ENCODE measurements at regions not wholly inside any gene's neighbourhood (a gene's known extent, or its start where the extent isn't known, plus 50 kb on each side); places are given as distances from the start of the nearest gene placed in this dataset.
"Not testable (repeated sequence)": the region's sequence is repeated elsewhere in the genome, so short reads cannot be mapped to it uniquely, and the experiment has no call there.

DNA sequence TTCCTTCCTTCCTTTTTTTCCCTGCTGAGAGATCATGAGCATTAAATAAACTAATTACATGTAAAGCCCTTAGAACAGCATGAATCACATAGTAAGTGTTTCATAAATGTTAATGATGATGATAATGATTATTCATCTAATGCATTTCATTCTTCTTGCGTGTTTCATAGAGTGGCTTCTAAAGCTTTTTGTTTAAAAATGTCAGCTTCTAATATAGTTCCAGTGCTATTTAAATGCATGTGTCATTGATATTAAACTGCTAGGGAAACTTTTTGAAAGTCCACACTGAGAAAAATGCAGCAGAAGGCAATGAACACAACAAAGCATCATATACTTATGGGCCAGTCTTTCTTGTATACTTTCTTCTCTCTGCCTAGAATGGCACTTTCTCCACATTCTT, 894.8 kb downstream of the REEP3 start:
- no peak for DNase-seq (ENCODE audit: low read depth)

GRCh38 chr10:64419461-64419860, 898.3 kb downstream of the REEP3 start:
- no peak for DNase-seq (ENCODE audit: low read depth)

DNA sequence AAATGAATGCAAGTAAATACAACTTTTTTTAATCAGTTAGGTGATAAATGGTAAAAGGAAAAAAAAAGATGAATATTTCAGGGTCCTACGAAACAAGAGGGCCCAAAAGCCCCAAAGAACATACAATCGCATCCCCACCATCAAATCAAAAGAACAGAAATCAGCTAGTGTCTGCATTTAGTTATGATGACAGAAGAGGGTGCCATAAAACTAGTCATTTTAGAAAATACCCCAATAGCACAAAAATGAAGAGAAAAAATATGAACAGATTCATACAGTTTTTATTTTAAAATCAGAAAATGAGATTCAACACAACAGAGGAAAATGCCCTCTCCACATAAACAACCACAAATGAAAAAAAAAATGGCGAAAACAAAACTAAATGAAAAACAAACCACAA, 905.5 kb downstream of the REEP3 start:
- DNase-seq (ENCODE audit: low read depth) = no peak

GRCh38 chr10:64430690-64431323, 909.6 kb downstream of the REEP3 start:
- no peak for DNase-seq (ENCODE audit: low read depth)

- DNase-seq (ENCODE audit: low read depth) = not testable (repeated sequence)
These were observed 920.7 kb downstream of the REEP3 start for GRCh38 chr10:64441872-64442271.

GRCh38 chr10:64444163-64444562, 923.0 kb downstream of the REEP3 start:
- no peak for DNase-seq (ENCODE audit: low read depth)

- DNase-seq (ENCODE audit: low read depth) = no peak
These were observed 923.4 kb downstream of the REEP3 start for GRCh38 chr10:64444564-64444963.

GRCh38 chr10:64449603-64450002, 928.4 kb downstream of the REEP3 start:
- no peak for DNase-seq (ENCODE audit: low read depth)

- DNase-seq (ENCODE audit: low read depth) = no peak
These were observed 929.1 kb downstream of the REEP3 start for GRCh38 chr10:64450312-64450711.

DNA sequence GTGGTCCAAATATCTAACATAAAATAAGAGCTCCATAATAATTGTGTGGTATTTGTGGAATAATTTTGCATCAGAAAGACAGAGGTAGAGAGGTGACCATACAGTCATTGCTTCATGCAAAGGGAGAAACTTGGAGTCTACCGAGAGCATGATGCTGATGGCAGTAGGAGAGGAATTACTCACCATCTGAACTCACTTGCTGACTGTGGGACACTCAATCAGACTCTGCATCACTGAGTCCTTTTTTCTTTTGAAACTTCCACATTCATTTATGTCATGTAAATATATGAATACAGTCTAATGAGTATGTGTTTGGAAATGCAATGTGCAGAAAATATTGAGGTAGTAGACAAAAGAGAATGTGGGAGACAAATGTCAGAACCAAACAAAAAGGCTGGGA, 933.8 kb downstream of the REEP3 start:
- no peak for DNase-seq (ENCODE audit: low read depth)

DNA sequence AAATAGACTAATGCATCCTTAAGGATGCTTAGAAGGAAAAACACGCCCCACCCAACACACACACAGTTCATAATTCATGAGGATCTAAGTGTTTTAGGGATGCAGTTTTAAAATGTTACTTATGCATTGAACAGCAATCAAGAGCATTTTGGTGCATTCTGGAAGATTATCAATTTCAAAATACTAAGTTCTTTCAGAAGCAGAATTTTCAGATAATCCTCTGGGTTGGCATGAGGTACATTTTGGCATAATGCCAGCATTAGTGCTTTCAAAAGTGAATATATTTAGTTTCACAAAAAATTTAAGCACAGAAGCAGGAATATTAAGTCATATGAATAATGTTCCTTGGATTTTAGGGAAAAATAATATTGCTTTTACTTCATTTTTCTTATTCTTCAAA, 937.1 kb downstream of the REEP3 start:
- DNase-seq (ENCODE audit: low read depth) = no peak

DNA sequence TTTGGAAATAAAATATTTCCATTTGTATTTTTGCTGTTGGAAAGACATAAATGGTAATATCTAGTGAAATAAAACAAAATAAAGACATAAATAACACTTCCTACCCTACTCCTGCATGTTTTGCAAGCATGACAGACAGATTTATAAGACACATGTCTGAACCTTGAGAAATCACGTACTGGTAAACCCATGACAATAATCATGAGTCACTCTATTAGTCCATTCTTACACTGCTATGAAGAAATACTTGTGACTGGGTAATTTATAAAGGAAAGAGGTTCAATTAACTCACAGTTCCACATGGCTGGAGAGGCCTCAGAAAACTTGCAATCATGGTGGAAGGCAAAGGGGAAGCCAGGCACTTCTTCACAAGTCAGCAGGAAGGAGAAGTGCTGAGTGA, 942.2 kb downstream of the REEP3 start:
- no peak for DNase-seq (ENCODE audit: low read depth)

- no peak for DNase-seq (ENCODE audit: low read depth)
These were observed 944.5 kb downstream of the REEP3 start for GRCh38 chr10:64465653-64466052.

GRCh38 chr10:64468219-64468618, 947.0 kb downstream of the REEP3 start:
- DNase-seq (ENCODE audit: low read depth) = no peak

DNA sequence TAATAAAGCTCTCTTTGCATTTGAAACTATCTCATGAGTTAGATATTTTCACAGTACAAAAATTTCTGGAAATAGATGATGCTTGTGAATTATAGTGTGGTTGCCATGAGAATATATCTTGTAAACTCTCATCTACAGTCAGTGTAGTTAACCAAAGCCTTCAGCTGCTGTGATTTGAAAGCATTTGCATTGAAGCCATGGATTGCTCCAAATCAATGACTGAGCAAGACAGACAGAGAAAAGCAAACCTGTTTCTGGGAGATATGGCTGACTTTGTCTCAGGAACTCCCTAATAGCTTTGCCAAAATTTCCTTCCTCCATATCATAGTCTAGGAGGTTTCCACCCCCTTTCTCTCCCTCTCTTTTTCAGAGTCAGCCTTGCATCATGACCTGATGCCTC, 955.3 kb downstream of the REEP3 start:
- no peak for DNase-seq (ENCODE audit: low read depth)

DNA sequence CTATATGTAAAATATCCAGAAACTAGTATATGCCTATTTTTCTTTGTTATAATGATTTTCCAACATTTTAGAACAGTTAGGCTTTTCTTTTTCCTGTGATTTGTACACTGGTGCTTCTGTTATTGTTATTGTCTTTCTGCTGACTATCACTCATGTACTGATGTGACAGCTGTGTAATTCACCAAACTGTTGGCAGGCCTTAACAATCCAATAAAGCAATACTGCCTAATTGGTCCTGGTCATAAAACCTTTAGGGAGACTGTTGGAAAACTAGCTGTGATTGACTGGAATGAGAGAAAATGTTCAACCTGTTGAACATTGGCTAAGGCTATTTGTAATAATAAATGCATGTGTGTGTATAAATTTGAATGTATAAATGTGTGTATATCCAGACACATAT, 956.6 kb downstream of the REEP3 start:
- DNase-seq (ENCODE audit: low read depth) = no peak

GRCh38 chr10:64484811-64485330, 963.7 kb downstream of the REEP3 start:
- DNase-seq (ENCODE audit: low read depth) = no peak

DNA sequence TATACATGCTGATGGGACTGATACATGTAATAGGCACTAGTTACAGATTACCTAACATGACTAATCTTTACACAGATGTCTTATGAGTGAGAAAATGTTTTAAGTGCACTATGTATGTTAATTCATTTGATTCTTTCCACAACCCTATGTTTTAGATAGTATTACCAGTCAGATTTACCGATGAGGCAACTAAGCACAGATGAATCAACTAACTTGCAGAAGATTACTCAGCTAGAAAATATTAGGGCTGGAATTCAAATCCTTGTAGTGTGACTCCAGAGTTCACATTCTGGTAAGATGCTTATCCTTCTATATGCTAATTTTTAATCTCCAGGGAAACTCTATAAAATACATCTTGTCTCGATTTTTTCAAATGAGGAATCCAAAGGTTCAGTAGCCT, 964.9 kb downstream of the REEP3 start:
- no peak for DNase-seq (ENCODE audit: low read depth)

DNA sequence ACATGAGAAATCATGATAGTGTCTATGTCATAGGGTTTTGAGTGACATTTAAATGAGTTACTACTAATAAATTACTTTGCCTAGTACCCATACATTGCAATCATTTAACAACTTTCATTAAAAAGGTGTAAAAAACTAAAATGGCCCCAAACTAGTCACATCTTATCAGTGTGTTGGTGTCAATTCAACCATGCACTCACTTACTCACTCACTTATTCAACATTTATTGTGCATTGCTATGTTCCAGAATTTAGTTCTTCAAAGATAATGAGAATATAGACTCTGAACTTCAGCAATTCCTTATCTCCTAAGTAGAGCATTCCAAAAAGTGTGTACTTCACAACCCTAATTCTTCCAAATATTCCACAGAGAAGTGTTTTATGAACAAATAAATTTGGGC, 965.7 kb downstream of the REEP3 start:
- DNase-seq (ENCODE audit: low read depth) = no peak

- no peak for DNase-seq (ENCODE audit: low read depth)
These were observed 973.7 kb downstream of the REEP3 start for GRCh38 chr10:64494901-64495300.

GRCh38 chr10:64497306-64497705, 976.1 kb downstream of the REEP3 start:
- no peak for DNase-seq (ENCODE audit: low read depth)

DNA sequence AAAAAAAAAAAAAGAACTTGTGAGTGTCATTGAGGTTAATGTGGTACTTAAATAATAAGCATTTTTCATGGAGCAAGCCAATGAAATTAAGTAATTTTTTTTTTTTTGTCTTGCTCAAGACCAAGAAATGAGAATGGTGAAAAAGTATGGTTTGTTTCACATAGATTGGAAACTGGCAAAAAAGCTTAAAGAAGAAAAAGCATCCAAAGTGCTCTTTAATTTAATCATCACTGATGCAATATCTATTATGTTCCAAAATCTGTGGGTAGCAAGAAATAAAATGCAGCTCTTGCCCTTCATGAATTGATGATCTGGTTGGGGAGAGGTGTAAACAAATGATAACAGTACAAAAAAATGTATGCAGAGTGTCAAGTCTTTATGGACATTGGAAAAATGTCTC, 980.6 kb downstream of the REEP3 start:
- no peak for DNase-seq (ENCODE audit: low read depth)

DNA sequence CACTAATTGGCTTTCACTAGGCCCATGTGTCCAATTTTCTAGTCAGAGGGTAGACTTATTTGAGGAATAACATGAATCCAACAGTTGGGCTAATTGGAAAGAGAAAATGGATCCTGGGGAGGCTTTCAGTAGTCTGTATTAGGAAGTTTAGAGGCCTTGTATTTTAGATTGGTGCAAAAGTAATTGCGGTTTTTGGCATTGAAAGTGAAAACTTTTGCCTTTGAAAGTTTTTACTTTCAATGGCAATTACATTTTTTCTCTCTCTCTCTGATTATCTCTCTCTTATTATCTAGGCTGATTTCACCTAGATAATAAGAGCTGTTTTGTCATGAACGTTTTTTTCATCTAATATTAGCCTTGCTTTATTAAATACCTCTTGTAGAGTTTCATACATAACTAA, 981.7 kb downstream of the REEP3 start:
- DNase-seq (ENCODE audit: low read depth) = no peak

GRCh38 chr10:64503429-64503828, 982.2 kb downstream of the REEP3 start:
- DNase-seq (ENCODE audit: low read depth) = no peak

DNA sequence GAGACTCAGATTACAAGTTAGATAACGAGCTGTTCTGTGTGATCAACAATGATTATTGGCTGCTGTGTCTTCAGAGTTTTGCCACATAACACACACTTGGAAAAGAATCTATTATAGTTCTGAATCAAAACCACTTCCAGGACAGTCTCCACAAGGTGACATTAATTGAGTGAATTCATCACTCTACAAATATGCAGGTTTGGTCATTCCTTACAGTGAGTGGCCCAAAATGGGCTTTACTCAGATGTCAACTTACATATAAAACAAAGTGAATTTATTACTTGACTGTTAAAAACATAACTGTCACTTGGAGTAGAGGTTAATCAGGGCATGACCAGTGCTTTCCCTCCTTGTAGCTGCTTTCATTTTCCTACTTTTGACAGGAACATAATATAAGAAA, 984.3 kb downstream of the REEP3 start:
- no peak for DNase-seq (ENCODE audit: low read depth)
